Head of caudate nucleus (tissue), 42 donors: ENCODE measurements at regions not wholly inside any gene's neighbourhood (a gene's known extent, or its start where the extent isn't known, plus 50 kb on each side); places are given as distances from the start of the nearest gene placed in this dataset.

ENCODE experiments used
- DNase-seq, 42 donors: peaks; one replicate each; pipeline versions ENCODE4 v3.0.0 to v3.0.0-alpha.2; 2020 to 2021; ENCODE audit warnings: mixed read lengths in 7 of 42
- intact Hi-C: fragments of 100-400 bp; cut with DNase I; formaldehyde crosslinking; loops from one replicate; pipeline ENCODE4 v1.15.0; 2022

GRCh38 chr6:169959136-169960002, 207.9 kb downstream of the ERMARD start:
- intact Hi-C loops: loop anchor here (5.0 kb wide), 1 partner anchor 333 kb away; the partner anchor contains the start of gene DLL1
- peak in 15 of 42 donors; percentile 5 to 44 (median 15) for DNase-seq

DNA sequence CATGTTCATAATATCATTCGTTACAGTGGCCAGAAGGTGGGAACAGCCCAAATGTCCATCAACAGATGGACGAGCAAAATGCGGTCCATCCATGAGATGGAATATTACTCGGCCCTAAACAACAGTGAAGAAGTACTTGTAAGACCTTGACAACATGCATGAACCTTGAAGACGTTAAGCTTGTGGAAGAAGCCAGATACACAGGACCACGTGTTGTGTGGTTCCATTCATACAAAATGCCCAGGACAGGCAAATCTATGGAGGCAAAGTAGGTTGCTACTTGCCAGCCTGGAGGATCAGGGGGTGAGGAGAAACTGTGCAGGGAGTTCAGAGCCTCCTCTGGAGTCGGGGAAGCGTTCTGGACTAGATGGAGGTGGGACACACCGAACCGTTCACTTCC, 207.1 kb downstream of the ERMARD start:
- DNase-seq: peak in 5 of 42 donors; percentile 1 to 24 (median 10)
- intact Hi-C loops: no loop called here

DNA sequence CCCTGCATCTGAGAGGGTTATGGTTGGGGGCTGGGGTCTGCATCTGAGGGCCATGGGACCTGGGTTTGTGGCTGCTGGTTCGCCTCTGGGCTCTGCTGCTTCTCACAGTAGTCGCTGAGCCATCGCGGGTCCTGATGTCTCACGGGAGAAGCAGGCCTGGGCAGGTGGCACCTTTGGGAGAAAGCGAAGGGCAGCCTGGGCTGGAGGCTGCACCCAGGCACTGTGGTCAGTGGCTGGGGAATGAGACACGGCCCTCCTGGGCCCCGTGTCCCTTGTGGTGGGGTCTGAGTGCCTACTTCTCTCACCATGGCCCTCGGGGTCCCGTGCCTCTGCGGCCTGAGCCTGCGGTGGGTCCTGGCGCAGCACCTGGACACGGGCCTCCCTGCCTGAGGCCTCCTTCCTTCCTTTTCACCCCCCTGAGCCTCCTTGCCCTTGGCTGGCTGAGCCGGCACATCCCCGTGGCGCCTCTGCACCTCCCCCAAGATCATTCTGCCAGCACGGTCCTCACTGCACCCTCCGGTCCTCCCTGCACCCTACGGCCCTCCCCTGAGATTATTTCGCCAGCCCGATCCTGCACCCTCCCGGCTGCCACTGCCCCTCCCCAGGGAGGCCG, 206.0 kb downstream of the ERMARD start:
- DNase-seq: peak in 8 of 42 donors; percentile 7 to 27 (median 14)
- intact Hi-C loops: no loop called here

- DNase-seq: peak in 5 of 42 donors; percentile 1 to 32 (median 10)
- intact Hi-C loops: no loop called here
Observed at GRCh38 chr6:169956580-169956979, 205.2 kb downstream of the ERMARD start.

GRCh38 chr6:169955731-169956437, 204.5 kb downstream of the ERMARD start:
- DNase-seq: peak in 5 of 42 donors; percentile 5 to 26 (median 8)

GRCh38 chr6:169954977-169955376, 203.6 kb downstream of the ERMARD start:
- intact Hi-C loops: no loop called here
- no peak for DNase-seq

More at GRCh38 chr6:169955731-169956437, 204.5 kb downstream of the ERMARD start:
- intact Hi-C loops: no loop called here

- peak in 1 of 42 donors; percentile 14 for DNase-seq
- intact Hi-C loops: no loop called here
Observed at GRCh38 chr6:169953686-169954085, 202.3 kb downstream of the ERMARD start.

GRCh38 chr6:169950558-169950957, 199.1 kb downstream of the ERMARD start:
- DNase-seq: peak in 11 of 42 donors; percentile 24 to 65 (median 39)
- intact Hi-C loops: no loop called here

DNA sequence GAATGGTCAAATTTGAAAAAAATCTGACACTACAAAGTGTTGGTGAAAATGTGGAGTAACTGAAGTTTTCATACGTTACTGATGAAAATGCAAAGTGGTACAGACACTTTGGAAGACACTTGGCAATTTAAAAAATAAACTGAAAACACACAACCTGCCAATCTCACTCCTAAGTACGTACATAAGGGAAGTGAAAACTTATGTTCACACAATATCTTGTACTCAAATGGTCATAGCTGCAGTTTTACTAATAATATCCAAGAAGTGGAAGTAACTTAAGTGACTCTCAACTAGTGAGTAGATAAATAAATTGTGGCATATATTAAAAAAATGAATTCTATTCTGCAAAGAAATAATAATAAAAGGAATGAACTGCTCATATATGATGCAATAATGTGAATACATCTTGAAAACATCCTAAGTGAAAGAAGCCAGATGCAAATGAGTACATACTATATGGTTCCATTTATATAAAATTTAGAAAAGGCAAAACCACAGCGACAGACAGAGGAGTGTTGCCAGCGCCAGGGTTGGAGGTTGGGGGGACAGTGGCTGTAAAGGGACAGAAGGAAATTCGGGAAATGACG, 198.2 kb downstream of the ERMARD start:
- intact Hi-C loops: no loop called here
- DNase-seq: peak in 1 of 42 donors; percentile 16

GRCh38 chr6:169946971-169947370, 195.5 kb downstream of the ERMARD start:
- intact Hi-C loops: no loop called here
- no peak for DNase-seq

- intact Hi-C loops: no loop called here
Observed at GRCh38 chr6:169945117-169945516, 193.7 kb downstream of the ERMARD start.

DNA sequence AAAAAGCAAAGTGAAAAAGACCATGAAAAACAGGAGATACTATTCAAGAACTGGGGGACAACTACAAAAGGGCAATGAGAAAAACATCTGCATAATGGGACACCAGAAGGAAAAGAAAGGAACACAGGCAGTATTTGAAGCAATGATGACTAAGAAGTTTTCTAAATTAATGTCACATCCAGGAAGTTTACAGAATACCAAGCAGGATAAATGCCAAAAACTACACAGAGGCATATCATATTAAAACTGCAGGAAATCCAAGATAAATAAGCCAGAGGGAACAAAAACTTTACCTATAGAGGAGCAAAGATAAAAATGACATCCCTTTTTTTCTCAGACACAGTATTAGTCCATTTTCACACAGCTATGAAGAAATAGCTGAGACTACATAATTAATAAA, 193.0 kb downstream of the ERMARD start:
- DNase-seq: no peak
- intact Hi-C loops: no loop called here

More at GRCh38 chr6:169945117-169945516, 193.7 kb downstream of the ERMARD start:
- no peak for DNase-seq

DNA sequence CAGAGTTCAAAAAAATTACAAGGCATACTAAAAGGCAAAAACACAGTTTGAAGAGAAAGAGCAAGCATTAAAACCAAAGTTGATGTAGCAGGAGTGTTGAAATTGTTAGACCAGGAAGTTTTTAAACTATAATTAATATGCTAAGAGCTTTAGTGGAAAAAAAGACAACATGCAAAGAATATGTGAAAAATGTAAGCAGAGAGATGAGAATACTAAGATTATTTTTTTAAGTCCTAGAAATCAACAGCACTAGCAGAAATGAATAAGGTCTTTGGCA, 192.6 kb downstream of the ERMARD start:
- intact Hi-C loops: no loop called here
- no peak for DNase-seq

- intact Hi-C loops: no loop called here
- no peak for DNase-seq
Observed at GRCh38 chr6:169943241-169944060, 192.0 kb downstream of the ERMARD start.

DNA sequence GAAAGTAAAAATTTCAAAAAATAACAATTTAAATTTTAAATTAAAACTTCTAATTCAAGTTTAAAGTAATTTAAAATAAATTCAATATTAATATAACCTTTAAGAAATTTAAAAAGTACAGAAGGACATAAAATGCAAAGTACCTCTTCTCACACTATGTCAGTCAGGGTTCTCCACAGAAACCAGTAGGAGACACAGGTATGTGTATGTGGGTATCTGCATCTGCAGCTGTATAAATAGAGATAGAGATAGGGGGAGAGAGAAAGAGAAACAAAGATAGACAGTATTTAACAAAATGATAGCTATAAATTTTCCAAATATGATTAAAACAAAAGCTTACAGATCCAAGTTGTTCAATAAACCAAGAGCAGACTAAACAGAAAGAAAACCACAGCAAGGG, 190.8 kb downstream of the ERMARD start:
- no peak for DNase-seq
- intact Hi-C loops: no loop called here

GRCh38 chr6:169940481-169941271, 189.3 kb downstream of the ERMARD start:
- intact Hi-C loops: no loop called here
- no peak for DNase-seq

- intact Hi-C loops: no loop called here
- no peak for DNase-seq
Observed at GRCh38 chr6:169939554-169940164, 188.2 kb downstream of the ERMARD start.
